ENCODE measurements at regions not wholly inside any gene's neighbourhood (a gene's known extent, or its start where the extent isn't known, plus 50 kb on each side); places are given as distances from the start of the nearest gene placed in this dataset.

DNA sequence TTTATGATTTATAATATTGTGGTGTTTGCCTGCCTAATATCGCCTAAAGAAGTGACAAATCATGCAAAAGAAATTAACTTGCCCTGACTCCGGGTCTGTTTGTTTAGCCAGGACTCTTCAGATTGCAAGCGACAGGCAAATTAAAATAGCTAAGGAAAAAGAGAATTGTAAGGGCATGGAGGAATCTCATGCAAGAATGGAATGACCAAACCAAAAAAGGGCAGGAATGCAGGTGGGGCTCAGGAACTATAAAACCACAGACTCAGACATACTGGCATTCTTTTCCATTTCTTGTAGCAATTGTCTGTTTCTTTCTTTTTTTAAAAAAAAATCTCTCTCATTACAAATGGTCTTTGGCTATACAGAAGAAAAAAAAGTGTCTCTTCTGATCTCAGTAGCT is 188.1 kb upstream of the XYLT1 start:
- TF ChIP-seq, protein P1, sequence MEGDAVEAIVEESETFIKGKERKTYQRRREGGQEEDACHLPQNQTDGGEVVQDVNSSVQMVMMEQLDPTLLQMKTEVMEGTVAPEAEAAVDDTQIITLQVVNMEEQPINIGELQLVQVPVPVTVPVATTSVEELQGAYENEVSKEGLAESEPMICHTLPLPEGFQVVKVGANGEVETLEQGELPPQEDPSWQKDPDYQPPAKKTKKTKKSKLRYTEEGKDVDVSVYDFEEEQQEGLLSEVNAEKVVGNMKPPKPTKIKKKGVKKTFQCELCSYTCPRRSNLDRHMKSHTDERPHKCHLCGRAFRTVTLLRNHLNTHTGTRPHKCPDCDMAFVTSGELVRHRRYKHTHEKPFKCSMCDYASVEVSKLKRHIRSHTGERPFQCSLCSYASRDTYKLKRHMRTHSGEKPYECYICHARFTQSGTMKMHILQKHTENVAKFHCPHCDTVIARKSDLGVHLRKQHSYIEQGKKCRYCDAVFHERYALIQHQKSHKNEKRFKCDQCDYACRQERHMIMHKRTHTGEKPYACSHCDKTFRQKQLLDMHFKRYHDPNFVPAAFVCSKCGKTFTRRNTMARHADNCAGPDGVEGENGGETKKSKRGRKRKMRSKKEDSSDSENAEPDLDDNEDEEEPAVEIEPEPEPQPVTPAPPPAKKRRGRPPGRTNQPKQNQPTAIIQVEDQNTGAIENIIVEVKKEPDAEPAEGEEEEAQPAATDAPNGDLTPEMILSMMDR (CRISPR knock-in tag; IDR thresholded peaks at IDR 0.05), result no peak
- no peak for TF ChIP-seq IRX3 (CRISPR knock-in tag; IDR thresholded peaks at IDR 0.05; ENCODE audit: borderline replicate concordance, low read depth)
- TF ChIP-seq EHMT2 (IDR thresholded peaks at IDR 0.05; ENCODE audit: borderline replicate concordance, low read depth, low read length), result no peak
- TF ChIP-seq SIX4 (CRISPR knock-in tag; IDR thresholded peaks at IDR 0.05), result no peak
- no peak for TF ChIP-seq NFRKB (IDR thresholded peaks at IDR 0.05)
- TF ChIP-seq ZNF674 (CRISPR knock-in tag; IDR thresholded peaks at IDR 0.05; ENCODE audit: low read depth), result no peak
- no peak for TF ChIP-seq NR2F1 (CRISPR knock-in tag; IDR thresholded peaks at IDR 0.05)
- TF ChIP-seq ZSCAN30 (CRISPR knock-in tag; IDR thresholded peaks at IDR 0.05), result no peak
- TF ChIP-seq ARNTL (CRISPR knock-in tag; IDR thresholded peaks at IDR 0.05), result no peak
- TF ChIP-seq HCFC1 (IDR thresholded peaks at IDR 0.05; ENCODE audit: low read depth, low read length), result no peak
- no peak for TF ChIP-seq NR2C2 (CRISPR knock-in tag; IDR thresholded peaks at IDR 0.05; ENCODE audit: borderline replicate concordance)
- no peak for TF ChIP-seq ZFP91 (CRISPR knock-in tag; IDR thresholded peaks at IDR 0.05; ENCODE audit: borderline replicate concordance)
- TF ChIP-seq AGO2 (optimal IDR thresholded peaks at IDR 0.05; ENCODE audit: low read depth, low read length), result no peak
- TF ChIP-seq KAT8 (CRISPR knock-in tag; IDR thresholded peaks at IDR 0.05), result no peak

Data from HepG2 (cell line).